ENCODE measurements at regions not wholly inside any gene's neighbourhood (a gene's known extent, or its start where the extent isn't known, plus 50 kb on each side); places are given as distances from the start of the nearest gene placed in this dataset.

- no peak for TF ChIP-seq CTCF (IDR thresholded peaks at IDR 0.05; ENCODE audit: low read depth, low read length, missing control alignments)
- H3K4me3 ChIP-seq (replicated peaks; ENCODE audit: low read depth, low read length) = no peak overlapping the region
- DNase-seq (ENCODE audit: extremely low read depth, low read depth) = no peak
These were observed 139.3 kb downstream of the SPP2 start for GRCh38 chr2:234189786-234190300.

- no peak for DNase-seq (ENCODE audit: extremely low read depth, low read depth)
- no peak overlapping the region for H3K4me3 ChIP-seq (replicated peaks; ENCODE audit: low read depth, low read length)
- TF ChIP-seq CTCF (IDR thresholded peaks at IDR 0.05; ENCODE audit: low read depth, low read length, missing control alignments) = no peak
These were observed 138.7 kb downstream of the SPP2 start for GRCh38 chr2:234189230-234189629.

- no peak for TF ChIP-seq CTCF (IDR thresholded peaks at IDR 0.05; ENCODE audit: low read depth, low read length, missing control alignments)
- no peak for DNase-seq (ENCODE audit: extremely low read depth, low read depth)
- no peak overlapping the region for H3K4me3 ChIP-seq (replicated peaks; ENCODE audit: low read depth, low read length)
These were observed 137.2 kb downstream of the SPP2 start for GRCh38 chr2:234187646-234188174.

GRCh38 chr2:234181121-234181520 is 130.6 kb downstream of the SPP2 start:
- DNase-seq (ENCODE audit: extremely low read depth, low read depth) = no peak
- no peak for TF ChIP-seq CTCF (IDR thresholded peaks at IDR 0.05; ENCODE audit: low read depth, low read length, missing control alignments)
- H3K4me3 ChIP-seq (replicated peaks; ENCODE audit: low read depth, low read length) = no peak overlapping the region

- DNase-seq (ENCODE audit: extremely low read depth, low read depth) = no peak
- no peak overlapping the region for H3K4me3 ChIP-seq (replicated peaks; ENCODE audit: low read depth, low read length)
- no peak for TF ChIP-seq CTCF (IDR thresholded peaks at IDR 0.05; ENCODE audit: low read depth, low read length, missing control alignments)
These were observed 128.5 kb downstream of the SPP2 start for GRCh38 chr2:234179031-234179363.

GRCh38 chr2:234178330-234179030 is 128.0 kb downstream of the SPP2 start:
- no peak for TF ChIP-seq CTCF (IDR thresholded peaks at IDR 0.05; ENCODE audit: low read depth, low read length, missing control alignments)
- DNase-seq (ENCODE audit: extremely low read depth, low read depth) = no peak
- H3K4me3 ChIP-seq (replicated peaks; ENCODE audit: low read depth, low read length) = no peak overlapping the region

Measured in HFF-Myc (cell line).